IMR-90 (cell line): ENCODE measurements at regions not wholly inside any gene's neighbourhood (a gene's known extent, or its start where the extent isn't known, plus 50 kb on each side); places are given as distances from the start of the nearest gene placed in this dataset.

ENCODE experiments used
- BHLHE40 ChIP-seq: fragments of 150-350 bp; IDR thresholded peaks from 2 replicates; pipeline ENCODE4 v1.6.1; 2016; ENCODE audit warnings: mild to moderate bottlenecking, low read depth, low read length
- CEBPB ChIP-seq: IDR thresholded peaks from 2 replicates; pipeline ENCODE4 v1.6.1; 2012; ENCODE audit warnings: low read depth, low read length, improper control_type of control experiment
- MAZ ChIP-seq: IDR thresholded peaks from 2 replicates; pipeline ENCODE4 v1.6.1; 2012; ENCODE audit warnings: low read depth, mild to moderate bottlenecking, low read length, improper control_type of control experiment, moderate library complexity, borderline replicate concordance
- POLR2A ChIP-seq: IDR thresholded peaks from 2 replicates; pipeline ENCODE4 v1.6.1; 2012; ENCODE audit warnings: mild to moderate bottlenecking, low read depth, low read length
- RAD21 ChIP-seq: IDR thresholded peaks from 2 replicates; pipeline ENCODE4 v1.6.1; 2012; ENCODE audit warnings: low read length, improper control_type of control experiment
- RCOR1 ChIP-seq: IDR thresholded peaks from 2 replicates; pipeline ENCODE4 v1.6.1; 2012; ENCODE audit warnings: mild to moderate bottlenecking, low read length, improper control_type of control experiment; ENCODE audit not compliant: insufficient replicate concordance
- RFX5 ChIP-seq: IDR thresholded peaks from 2 replicates; pipeline ENCODE4 v1.8.0; 2012; ENCODE audit warnings: low read depth, mild to moderate bottlenecking, low read length, moderate library complexity
- TF ChIP-seq, protein P1 (sequence below): conservative IDR thresholded peaks from 2 replicates; pipeline ENCODE4 v1.5.1; 2012; ENCODE audit warnings: mild to moderate bottlenecking, low read depth, low read length, improper control_type of control experiment
- TF ChIP-seq, protein P2 (sequence below): fragments of 150-350 bp; IDR thresholded peaks from 2 replicates; pipeline ENCODE4 v1.6.1; 2017; ENCODE audit warnings: mild to moderate bottlenecking, antibody characterized with exemption, low read length, low read depth

DNA sequence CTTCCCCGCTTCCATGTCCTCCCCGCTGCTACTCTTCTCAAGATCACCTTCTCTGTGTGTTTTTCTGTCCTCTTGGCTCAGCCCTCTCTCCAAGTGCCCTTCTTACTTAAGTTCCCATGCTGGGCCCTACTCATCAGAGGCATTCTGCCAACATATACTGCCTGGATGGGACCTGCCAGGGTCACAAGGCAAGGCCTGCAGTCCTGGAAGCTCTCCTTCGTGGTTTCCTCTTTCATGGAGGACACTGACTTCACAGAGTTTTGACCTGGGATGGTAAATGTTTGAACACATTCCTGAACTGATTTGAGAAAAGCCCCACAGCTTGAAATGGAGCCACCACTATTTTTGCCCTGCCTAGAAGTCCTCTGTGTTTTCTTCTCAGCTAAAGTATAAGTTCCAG is 140.9 kb downstream of the TMEM30B start:
- TF ChIP-seq, protein P1, sequence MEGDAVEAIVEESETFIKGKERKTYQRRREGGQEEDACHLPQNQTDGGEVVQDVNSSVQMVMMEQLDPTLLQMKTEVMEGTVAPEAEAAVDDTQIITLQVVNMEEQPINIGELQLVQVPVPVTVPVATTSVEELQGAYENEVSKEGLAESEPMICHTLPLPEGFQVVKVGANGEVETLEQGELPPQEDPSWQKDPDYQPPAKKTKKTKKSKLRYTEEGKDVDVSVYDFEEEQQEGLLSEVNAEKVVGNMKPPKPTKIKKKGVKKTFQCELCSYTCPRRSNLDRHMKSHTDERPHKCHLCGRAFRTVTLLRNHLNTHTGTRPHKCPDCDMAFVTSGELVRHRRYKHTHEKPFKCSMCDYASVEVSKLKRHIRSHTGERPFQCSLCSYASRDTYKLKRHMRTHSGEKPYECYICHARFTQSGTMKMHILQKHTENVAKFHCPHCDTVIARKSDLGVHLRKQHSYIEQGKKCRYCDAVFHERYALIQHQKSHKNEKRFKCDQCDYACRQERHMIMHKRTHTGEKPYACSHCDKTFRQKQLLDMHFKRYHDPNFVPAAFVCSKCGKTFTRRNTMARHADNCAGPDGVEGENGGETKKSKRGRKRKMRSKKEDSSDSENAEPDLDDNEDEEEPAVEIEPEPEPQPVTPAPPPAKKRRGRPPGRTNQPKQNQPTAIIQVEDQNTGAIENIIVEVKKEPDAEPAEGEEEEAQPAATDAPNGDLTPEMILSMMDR, result no peak
- TF ChIP-seq RCOR1 (no peak), MAZ (no peak), CEBPB (no peak), RAD21 (no peak), POLR2A (no peak), RFX5 (no peak), BHLHE40 (no peak)
- TF ChIP-seq, protein P2, sequence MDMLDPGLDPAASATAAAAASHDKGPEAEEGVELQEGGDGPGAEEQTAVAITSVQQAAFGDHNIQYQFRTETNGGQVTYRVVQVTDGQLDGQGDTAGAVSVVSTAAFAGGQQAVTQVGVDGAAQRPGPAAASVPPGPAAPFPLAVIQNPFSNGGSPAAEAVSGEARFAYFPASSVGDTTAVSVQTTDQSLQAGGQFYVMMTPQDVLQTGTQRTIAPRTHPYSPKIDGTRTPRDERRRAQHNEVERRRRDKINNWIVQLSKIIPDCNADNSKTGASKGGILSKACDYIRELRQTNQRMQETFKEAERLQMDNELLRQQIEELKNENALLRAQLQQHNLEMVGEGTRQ, result no peak
